Posterior vena cava (tissue), 2 donors: ENCODE measurements at regions not wholly inside any gene's neighbourhood (a gene's known extent, or its start where the extent isn't known, plus 50 kb on each side); places are given as distances from the start of the nearest gene placed in this dataset.

ENCODE experiments used
- DNase-seq: peaks from one replicate; pipeline ENCODE4 v3.0.0-alpha.2; 2020; ENCODE audit warnings: low spot score
- intact Hi-C, 2 donors: fragments of 100-400 bp; cut with DNase I; formaldehyde crosslinking; loops; one replicate each; pipeline versions ENCODE4 v1.14.1 to v1.14.2; 2022 to 2023
- donor health status: DM: yes; HTN: yes; CAD: no.
- donor health status: DM: yes; HTN: yes; CAD: no.

GRCh38 chr10:80988755-80989154 lies 451.1 kb downstream of the SH2D4B start:
- DNase-seq = no peak
- intact Hi-C loops = no loop called here

- DNase-seq = no peak
- intact Hi-C loops = no loop called here
Measured at GRCh38 chr10:80996615-80997193, 459.0 kb downstream of the SH2D4B start.

DNA sequence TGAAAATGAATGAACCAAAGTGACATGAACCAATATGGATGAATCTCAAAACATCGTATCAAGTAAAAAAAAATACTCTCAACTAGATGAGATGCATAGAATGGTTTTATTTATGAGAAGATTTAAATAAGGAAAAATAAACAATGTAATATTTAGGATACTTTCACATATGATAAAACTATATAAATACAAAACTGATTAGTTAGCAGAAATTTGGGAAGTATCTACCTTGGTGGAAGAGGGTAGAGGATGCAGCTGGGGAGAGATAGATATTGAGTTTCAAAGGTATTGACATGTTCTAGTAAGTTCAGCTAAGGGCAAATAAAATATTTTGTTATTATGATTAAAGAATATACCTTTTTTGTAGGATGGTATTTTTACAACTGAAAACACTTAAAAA lies 463.1 kb downstream of the SH2D4B start:
- intact Hi-C loops = no loop called here
- DNase-seq = no peak

GRCh38 chr10:81002382-81002781 lies 464.7 kb downstream of the SH2D4B start:
- intact Hi-C loops = no loop called here
- DNase-seq = no peak

DNA sequence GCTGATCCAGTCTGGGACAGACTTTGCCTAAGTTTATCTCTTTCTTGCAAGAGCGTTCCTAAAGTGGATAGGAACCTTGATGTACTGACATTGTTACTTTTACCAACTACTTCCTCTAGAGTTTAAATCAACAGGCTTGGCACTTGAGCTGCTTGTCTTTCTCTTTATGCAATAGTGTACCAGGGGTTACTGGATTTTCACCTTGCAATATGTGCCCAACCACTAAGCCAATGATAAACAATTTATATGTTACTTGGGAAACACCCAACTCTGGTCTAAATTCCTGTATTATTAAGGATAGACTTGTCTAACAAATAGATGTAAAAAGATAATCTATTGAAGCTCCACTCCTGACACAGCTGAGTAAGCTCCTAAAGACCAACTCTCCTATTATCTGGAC lies 470.2 kb downstream of the SH2D4B start:
- DNase-seq = no peak
- intact Hi-C loops = no loop called here

GRCh38 chr10:81008726-81009125 lies 471.0 kb downstream of the SH2D4B start:
- intact Hi-C loops = no loop called here
- no peak for DNase-seq

DNA sequence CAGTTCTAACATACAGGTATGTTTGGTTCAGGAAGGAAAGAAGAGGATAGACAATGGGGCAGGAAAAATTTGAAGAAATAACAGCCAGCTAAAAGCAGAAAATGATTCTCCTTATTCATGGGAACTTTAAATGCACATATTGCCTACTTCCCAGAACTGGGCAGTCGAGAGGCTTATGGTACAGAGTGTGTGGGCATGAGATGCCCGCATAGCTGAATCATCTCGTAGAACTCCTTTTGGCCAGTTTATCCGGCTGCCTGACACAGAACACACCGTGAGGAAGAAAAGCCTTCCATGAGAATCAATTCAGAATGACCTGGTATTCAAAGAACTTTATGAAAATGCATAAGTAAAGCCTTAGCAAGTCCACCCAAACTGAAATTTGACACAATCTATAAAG lies 471.6 kb downstream of the SH2D4B start:
- intact Hi-C loops = no loop called here
- no peak for DNase-seq

DNA sequence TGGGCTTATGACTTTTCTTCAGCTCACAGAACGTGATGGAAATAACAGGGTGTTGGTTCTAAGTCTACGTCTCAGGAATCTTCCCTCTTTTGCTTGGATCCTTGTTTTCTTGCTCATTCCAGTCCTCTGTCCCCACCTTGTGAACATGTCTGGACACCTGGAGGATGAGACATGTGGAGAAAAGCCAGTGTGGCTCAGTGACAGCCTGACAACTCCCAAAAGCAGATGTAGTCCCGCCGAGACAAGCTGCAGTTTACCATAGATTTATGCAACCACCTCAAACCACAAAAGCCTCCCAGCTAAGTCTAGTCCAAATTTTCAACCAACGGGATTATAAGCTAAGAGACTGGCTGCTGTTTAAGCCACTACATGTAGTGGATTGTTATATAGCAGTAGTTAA lies 476.1 kb downstream of the SH2D4B start:
- intact Hi-C loops = no loop called here
- DNase-seq = no peak

- intact Hi-C loops = no loop called here
- no peak for DNase-seq
Measured at GRCh38 chr10:81019029-81019890, 481.6 kb downstream of the SH2D4B start.

- intact Hi-C loops = no loop called here
Measured at GRCh38 chr10:81021428-81022129, 483.9 kb downstream of the SH2D4B start.

DNA sequence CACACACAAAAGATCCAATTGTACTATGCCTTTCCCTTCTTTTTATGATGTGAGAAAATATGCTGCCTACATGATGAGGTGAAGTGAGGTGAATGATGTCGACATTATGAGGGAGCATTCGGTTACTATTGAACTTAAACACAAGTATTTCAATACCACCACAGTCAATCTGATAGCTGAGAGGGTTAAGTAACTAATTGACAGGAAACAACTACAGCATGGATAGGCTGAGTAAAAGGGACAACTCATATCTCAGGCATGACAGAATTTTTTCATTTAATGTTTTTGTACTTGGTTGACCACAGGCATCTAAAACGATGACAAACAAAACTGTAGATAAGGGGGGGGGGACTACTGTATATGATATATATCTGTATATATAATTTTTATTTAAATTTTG lies 488.9 kb downstream of the SH2D4B start:
- no peak for DNase-seq
- intact Hi-C loops = no loop called here

More at GRCh38 chr10:81021428-81022129, 483.9 kb downstream of the SH2D4B start:
- DNase-seq = no peak

DNA sequence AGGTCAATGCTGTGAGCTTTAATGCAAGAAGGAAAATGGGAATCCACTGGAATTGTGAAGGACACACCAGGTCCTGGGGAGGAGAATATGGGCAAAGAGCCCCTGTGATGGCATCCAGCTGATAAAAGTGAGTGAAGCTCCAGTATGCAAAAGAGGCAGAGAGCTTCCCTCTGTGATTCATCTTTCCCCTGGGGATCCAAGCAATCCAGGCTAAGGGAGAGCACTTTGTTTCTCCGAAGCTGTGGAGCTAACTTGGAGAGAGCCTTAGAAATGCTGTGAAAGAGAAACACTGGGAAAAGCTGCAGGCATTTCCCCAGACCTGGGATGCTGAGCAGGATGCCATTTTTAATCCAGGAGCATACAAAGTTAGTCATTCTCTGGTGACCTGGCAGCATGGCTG lies 489.5 kb downstream of the SH2D4B start:
- intact Hi-C loops = no loop called here
- DNase-seq = no peak

DNA sequence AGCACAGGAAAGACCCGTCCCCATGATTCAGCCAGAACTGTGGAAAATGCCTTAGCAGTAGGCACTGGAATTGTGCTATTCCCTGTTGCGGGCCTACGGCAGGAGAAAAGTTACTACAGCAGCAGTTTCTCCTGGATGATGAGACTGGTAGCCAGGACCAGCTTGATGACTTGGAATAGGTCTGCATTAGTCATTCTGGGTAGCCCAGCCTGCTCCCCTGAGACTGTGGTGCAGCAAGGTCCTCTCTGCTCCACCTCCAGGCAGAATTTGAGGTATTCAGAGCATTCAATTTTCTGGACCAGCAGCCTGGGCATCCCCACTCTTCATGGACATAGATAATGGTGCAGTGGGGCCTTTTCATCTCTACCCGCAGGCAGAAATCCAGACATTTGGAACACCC lies 490.0 kb downstream of the SH2D4B start:
- DNase-seq = no peak
- intact Hi-C loops = no loop called here

GRCh38 chr10:81031774-81032173 lies 494.1 kb downstream of the SH2D4B start:
- no peak for DNase-seq

DNA sequence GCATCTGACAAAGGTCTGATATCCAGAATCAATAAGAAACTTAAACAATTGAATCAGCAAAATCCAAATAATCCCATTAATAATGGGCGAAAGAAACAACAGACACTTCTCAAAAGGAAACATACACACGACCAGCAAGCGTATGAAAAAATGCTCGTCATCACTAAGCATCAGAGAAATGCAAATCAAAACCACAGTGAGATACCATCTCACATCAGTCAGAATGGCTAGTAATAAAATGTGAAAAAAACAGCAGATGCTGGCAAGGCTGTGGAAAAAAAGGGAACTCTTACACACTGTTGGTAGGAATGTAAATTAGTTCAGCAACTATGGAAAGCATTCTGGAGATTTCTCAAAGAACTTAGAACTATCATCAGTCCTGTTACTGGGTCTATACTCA lies 496.7 kb downstream of the SH2D4B start:
- no peak for DNase-seq
- intact Hi-C loops = no loop called here

More at GRCh38 chr10:81031774-81032173, 494.1 kb downstream of the SH2D4B start:
- intact Hi-C loops = no loop called here

GRCh38 chr10:81036257-81036656 lies 498.6 kb downstream of the SH2D4B start:
- no peak for DNase-seq
- intact Hi-C loops = no loop called here

GRCh38 chr10:81040031-81040430 lies 502.3 kb downstream of the SH2D4B start:
- intact Hi-C loops = no loop called here
- DNase-seq = no peak

DNA sequence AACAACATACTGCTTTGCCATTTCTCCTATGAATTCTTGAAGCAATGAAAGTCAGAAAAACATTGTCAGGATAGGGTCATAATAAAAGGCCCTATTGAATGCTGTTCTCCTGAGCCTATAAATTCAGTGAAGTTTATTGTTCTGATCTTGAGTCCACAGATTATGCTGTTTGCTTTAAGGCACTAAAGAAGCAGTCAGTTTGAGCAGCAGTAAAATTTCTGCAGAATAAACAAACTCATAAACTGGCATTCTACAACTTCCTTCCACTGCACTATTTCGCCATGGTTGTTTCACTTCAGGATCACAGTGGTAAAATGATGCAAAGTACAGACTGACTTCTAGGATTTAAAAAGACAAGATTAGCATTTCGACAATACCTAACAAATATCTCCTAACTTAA lies 503.2 kb downstream of the SH2D4B start:
- DNase-seq = no peak
- intact Hi-C loops = no loop called here

GRCh38 chr10:81042647-81043046 lies 504.9 kb downstream of the SH2D4B start:
- intact Hi-C loops = no loop called here
- no peak for DNase-seq

DNA sequence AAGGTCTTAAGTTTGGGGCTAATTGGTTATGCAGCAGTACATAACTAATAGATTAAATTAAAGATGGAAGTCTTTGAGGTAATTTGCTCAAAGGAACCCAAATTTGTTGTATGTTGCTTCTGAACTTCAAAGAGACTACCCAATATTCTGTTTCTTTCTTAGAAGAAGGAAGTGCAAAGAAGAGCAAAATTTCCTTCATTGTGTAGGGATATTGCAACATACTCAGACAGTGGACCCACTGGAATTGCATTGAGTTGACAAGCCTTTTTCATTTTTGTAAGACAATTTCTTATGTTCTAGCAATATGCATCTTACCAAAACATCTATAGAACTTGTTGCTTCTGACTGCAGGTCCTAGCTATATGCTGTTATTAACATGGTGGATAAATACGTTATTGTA lies 527.8 kb downstream of the SH2D4B start:
- intact Hi-C loops = no loop called here
- DNase-seq = no peak

DNA sequence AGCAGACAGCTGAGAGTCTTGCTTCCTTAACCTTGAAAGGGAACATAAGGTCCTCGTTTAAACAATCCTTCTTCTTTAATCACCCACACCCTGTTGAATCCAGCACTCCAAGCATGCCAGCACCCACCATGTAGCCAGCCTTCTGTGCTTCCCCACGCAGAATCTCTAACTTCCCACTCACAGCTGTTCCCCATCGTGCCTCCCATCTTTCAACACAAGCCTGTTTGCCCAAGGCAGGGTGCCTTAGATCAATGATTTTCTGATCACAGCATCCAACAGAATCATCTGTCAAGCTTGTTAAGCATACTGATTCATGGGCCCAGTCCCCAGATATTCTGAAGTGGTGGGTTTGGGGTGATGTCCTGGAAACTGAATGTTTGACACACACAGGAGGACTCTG lies 530.8 kb downstream of the SH2D4B start:
- intact Hi-C loops = no loop called here

More for the DNA sequence above, 530.8 kb downstream of the SH2D4B start:
- DNase-seq = no peak
